ENCODE measurements at regions not wholly inside any gene's neighbourhood (a gene's known extent, or its start where the extent isn't known, plus 50 kb on each side); places are given as distances from the start of the nearest gene placed in this dataset.

DNA sequence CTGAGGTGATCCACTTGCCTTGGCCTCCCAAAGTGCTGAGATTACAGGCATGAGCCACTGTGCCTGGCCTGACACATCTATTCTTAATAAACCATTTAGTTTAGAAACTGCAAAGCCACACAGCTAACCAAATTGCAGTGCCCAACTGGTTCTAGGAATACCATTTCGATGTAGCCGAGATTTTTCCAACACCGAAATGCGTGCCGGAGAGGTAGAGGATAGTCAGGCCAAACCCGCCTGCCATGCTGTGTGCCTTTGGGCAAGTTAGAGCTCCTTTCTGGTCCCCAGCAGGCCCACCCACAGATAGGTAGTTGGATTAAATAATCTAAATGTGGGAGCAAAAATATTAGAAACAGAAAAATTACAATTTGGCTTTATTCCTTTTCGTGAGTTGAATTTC, 254.4 kb downstream of the FOXD2 start:
- no peaks in the 10 kb centered on the region for H3K4me1 ChIP-seq (ENCODE audit: control insufficient read depth in 2 of 2, insufficient read depth in 2 of 2, low read length in 2 of 2)
- ChIA-PET POLR2A (no interaction called here), CTCF (no interaction called here)
- no peak overlapping the region for H3K27ac Mint-ChIP-seq
- H2AFZ ChIP-seq (ENCODE audit: insufficient read depth, low read depth, low read length, poor library complexity, severe bottlenecking) = no peak overlapping the region
- peaks cover 0 to 5% (median 0%) of the 10 kb centered on the region in 4 experiments for H3K27me3 ChIP-seq (replicated peaks in 1 of 4; ENCODE audit: control extremely low read depth in 1 of 4, control insufficient read depth in 3 of 4, insufficient read depth in 4 of 4, low read length in 3 of 4)
- intact Hi-C loops (cut with micrococcal nuclease) = no loop called here
- no peaks in the 10 kb centered on the region for H3K9me3 ChIP-seq (ENCODE audit: control extremely low read depth in 1 of 3, control insufficient read depth in 2 of 3, insufficient read depth in 1 of 3, low read length in 2 of 3)
- no peak for DNase-seq
- no peaks in the 10 kb centered on the region for H3K36me3 ChIP-seq (replicated peaks in 1 of 2; ENCODE audit: control extremely low read depth in 1 of 2, control insufficient read depth in 1 of 2, extremely low read depth in 1 of 2, insufficient read depth in 2 of 2, low read length in 1 of 2)
- H3K9ac ChIP-seq (ENCODE audit: low read length) = no peak overlapping the region
- TF ChIP-seq, protein P1, sequence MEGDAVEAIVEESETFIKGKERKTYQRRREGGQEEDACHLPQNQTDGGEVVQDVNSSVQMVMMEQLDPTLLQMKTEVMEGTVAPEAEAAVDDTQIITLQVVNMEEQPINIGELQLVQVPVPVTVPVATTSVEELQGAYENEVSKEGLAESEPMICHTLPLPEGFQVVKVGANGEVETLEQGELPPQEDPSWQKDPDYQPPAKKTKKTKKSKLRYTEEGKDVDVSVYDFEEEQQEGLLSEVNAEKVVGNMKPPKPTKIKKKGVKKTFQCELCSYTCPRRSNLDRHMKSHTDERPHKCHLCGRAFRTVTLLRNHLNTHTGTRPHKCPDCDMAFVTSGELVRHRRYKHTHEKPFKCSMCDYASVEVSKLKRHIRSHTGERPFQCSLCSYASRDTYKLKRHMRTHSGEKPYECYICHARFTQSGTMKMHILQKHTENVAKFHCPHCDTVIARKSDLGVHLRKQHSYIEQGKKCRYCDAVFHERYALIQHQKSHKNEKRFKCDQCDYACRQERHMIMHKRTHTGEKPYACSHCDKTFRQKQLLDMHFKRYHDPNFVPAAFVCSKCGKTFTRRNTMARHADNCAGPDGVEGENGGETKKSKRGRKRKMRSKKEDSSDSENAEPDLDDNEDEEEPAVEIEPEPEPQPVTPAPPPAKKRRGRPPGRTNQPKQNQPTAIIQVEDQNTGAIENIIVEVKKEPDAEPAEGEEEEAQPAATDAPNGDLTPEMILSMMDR (IDR thresholded peaks at IDR 0.05) = no peak
- no peak for TF ChIP-seq EZH2 (IDR thresholded peaks at IDR 0.05; ENCODE audit: borderline replicate concordance, insufficient read depth, low read depth, low read length, poor library complexity, severe bottlenecking)
- no peak overlapping the region for H3K4me3 Mint-ChIP-seq
- H3K79me2 ChIP-seq (ENCODE audit: control insufficient read depth, insufficient read depth, low read length) = no peaks in the 10 kb centered on the region
- H3K4me1 Mint-ChIP-seq = no peaks in the 10 kb centered on the region
- no peaks in the 10 kb centered on the region for H3K9me3 Mint-ChIP-seq (ENCODE audit: insufficient read depth)
- H3K27me3 Mint-ChIP-seq = peaks cover 16% of the 10 kb centered on the region
- H4K20me1 ChIP-seq (ENCODE audit: control insufficient read depth, insufficient read depth, low read length, poor library complexity, severe bottlenecking) = no peaks in the 10 kb centered on the region
- no peak overlapping the region for H3K4me2 ChIP-seq (replicated peaks; ENCODE audit: low read depth, low read length, poor library complexity, severe bottlenecking)
- WGBS (ENCODE audit: insufficient coverage) = 99% methylated on average over 6 of the region's 7 CpGs
- no peak for ATAC-seq (ENCODE audit: low read depth)
- no peak overlapping the region for H3K27ac ChIP-seq (ENCODE audit: low read length in 2 of 2)
- no peak overlapping the region for H3K4me3 ChIP-seq (ENCODE audit: control extremely low read depth in 1 of 5, extremely low read depth in 1 of 5, insufficient read depth in 1 of 5, low read depth in 2 of 5, low read length in 4 of 5)

DNA sequence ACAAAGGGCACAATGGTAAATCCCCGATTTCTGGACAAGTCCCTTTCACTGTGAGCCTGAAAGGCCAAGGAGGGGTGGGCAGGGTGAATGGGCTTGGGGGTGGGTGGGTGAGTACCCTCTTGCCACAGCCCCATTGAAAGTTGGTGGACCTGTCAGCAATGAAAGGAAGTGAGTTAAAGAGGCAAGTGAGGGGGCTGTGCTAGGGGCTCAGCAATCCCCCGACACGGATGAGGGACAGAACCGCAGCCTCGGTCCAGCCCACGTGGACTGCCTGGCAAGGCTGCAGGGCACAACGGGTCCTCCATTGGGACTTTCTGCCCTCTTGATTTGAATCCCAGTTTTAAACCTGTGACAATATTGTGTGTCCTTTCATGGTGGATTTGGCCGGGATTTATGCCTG, 255.3 kb downstream of the FOXD2 start:
- CTCF ChIA-PET = no interaction called here
- no peak for DNase-seq
- H3K27ac Mint-ChIP-seq = no peak overlapping the region

More for the DNA sequence above, 255.3 kb downstream of the FOXD2 start:
- POLR2A ChIA-PET = no interaction called here
- intact Hi-C loops (cut with micrococcal nuclease) = no loop called here
- Histone ChIP-seq H3K36me3 (replicated peaks in 1 of 2; ENCODE audit: control extremely low read depth in 1 of 2, control insufficient read depth in 1 of 2, extremely low read depth in 1 of 2, insufficient read depth in 2 of 2, low read length in 1 of 2) (no peaks in the 10 kb centered on the region), H3K4me3 (ENCODE audit: control extremely low read depth in 1 of 5, extremely low read depth in 1 of 5, insufficient read depth in 1 of 5, low read depth in 2 of 5, low read length in 4 of 5) (no peak overlapping the region), H3K27ac (ENCODE audit: low read length in 2 of 2) (no peak overlapping the region), H3K4me2 (replicated peaks; ENCODE audit: low read depth, low read length, poor library complexity, severe bottlenecking) (no peak overlapping the region), H3K9ac (ENCODE audit: low read length) (no peak overlapping the region), H3K27me3 (replicated peaks in 1 of 4; ENCODE audit: control extremely low read depth in 1 of 4, control insufficient read depth in 3 of 4, insufficient read depth in 4 of 4, low read length in 3 of 4) (peaks cover 0 to 5% (median 0%) of the 10 kb centered on the region in 4 experiments), H2AFZ (ENCODE audit: insufficient read depth, low read depth, low read length, poor library complexity, severe bottlenecking) (no peak overlapping the region), H3K79me2 (ENCODE audit: control insufficient read depth, insufficient read depth, low read length) (no peaks in the 10 kb centered on the region), H4K20me1 (ENCODE audit: control insufficient read depth, insufficient read depth, low read length, poor library complexity, severe bottlenecking) (no peaks in the 10 kb centered on the region), H3K9me3 (ENCODE audit: control extremely low read depth in 1 of 3, control insufficient read depth in 2 of 3, insufficient read depth in 1 of 3, low read length in 2 of 3) (no peaks in the 10 kb centered on the region), H3K4me1 (ENCODE audit: control insufficient read depth in 2 of 2, insufficient read depth in 2 of 2, low read length in 2 of 2) (no peaks in the 10 kb centered on the region)
- no peak for ATAC-seq (ENCODE audit: low read depth)
- Mint-ChIP-seq H3K9me3 (ENCODE audit: insufficient read depth) (no peaks in the 10 kb centered on the region), H3K4me3 (no peak overlapping the region), H3K27me3 (peaks cover 16% of the 10 kb centered on the region), H3K4me1 (no peaks in the 10 kb centered on the region)
- 93% methylated on average over 8 of the region's 8 CpGs for WGBS (ENCODE audit: insufficient coverage)
- TF ChIP-seq, protein P1 (IDR thresholded peaks at IDR 0.05) = no peak
- TF ChIP-seq EZH2 (IDR thresholded peaks at IDR 0.05; ENCODE audit: borderline replicate concordance, insufficient read depth, low read depth, low read length, poor library complexity, severe bottlenecking) = no peak

All from B cell (primary cell).